Endodermal cell (in vitro differentiated cells): ENCODE measurements at regions not wholly inside any gene's neighbourhood (a gene's known extent, or its start where the extent isn't known, plus 50 kb on each side); places are given as distances from the start of the nearest gene placed in this dataset.

Experiments
- DNase-seq: peaks from one replicate; pipeline ENCODE4 v3.0.0-alpha.2; 2017
- H3K27ac ChIP-seq: 2 replicates; pipeline ENCODE4 v1.5.1; 2013; ENCODE audit warnings: mild to moderate bottlenecking, low read depth, low read length, moderate library complexity
- H3K27me3 ChIP-seq: 2 replicates; pipeline ENCODE4 v1.6.1; 2013; ENCODE audit warnings: mild to moderate bottlenecking, low read length, moderate library complexity; ENCODE audit not compliant: insufficient read depth, control insufficient read depth, poor library complexity, severe bottlenecking
- H3K36me3 ChIP-seq: 2 replicates; pipeline ENCODE4 v1.7.0; 2013; ENCODE audit warnings: mild to moderate bottlenecking, low read length, moderate library complexity; ENCODE audit not compliant: control insufficient read depth, insufficient read depth
- H3K4me1 ChIP-seq: one replicate; pipeline ENCODE4 v1.7.0; 2013; ENCODE audit warnings: low read length; ENCODE audit not compliant: control insufficient read depth, insufficient read depth
- H3K4me3 ChIP-seq: 2 replicates; pipeline ENCODE4 v1.5.1; 2013; ENCODE audit warnings: mild to moderate bottlenecking, low read length, moderate library complexity
- H3K9ac ChIP-seq: 2 replicates; pipeline ENCODE4 v1.6.1; 2013; ENCODE audit warnings: mild to moderate bottlenecking, low read length, moderate library complexity; ENCODE audit not compliant: poor library complexity, severe bottlenecking; ENCODE audit errors: extremely low read depth
- H3K9me3 ChIP-seq: 2 replicates; pipeline ENCODE4 v1.6.1; 2013; ENCODE audit warnings: mild to moderate bottlenecking, low read length, moderate library complexity; ENCODE audit not compliant: control insufficient read depth
- H3K27ac Mint-ChIP-seq: 2 replicates; pipeline ENCODE4 v1.8.0; 2020; ENCODE audit warnings: mixed read lengths
- H3K27me3 Mint-ChIP-seq: 2 replicates; pipeline ENCODE4 v1.8.0; 2021; ENCODE audit warnings: mild to moderate bottlenecking, mixed read lengths; ENCODE audit not compliant: insufficient read depth
- H3K36me3 Mint-ChIP-seq: 2 replicates; pipeline ENCODE4 v1.8.0; 2020; ENCODE audit warnings: low read depth, mixed read lengths
- H3K4me1 Mint-ChIP-seq: 2 replicates; pipeline ENCODE4 v1.8.0; 2020; ENCODE audit warnings: mixed read lengths
- H3K4me3 Mint-ChIP-seq: 2 replicates; pipeline ENCODE4 v1.8.0; 2020; ENCODE audit warnings: mild to moderate bottlenecking, moderate library complexity, mixed read lengths
- H3K9me3 Mint-ChIP-seq: 2 replicates; pipeline ENCODE4 v1.8.0; 2020; ENCODE audit warnings: mild to moderate bottlenecking, mixed read lengths
- WGBS, 2 experiments: methylation state at CpG; one replicate each; pipeline versions ENCODE4 v1.1.5 to v1.1.7; 2013; ENCODE audit warnings: missing lambda C conversion rate in 2 of 2, mixed read lengths in 1 of 2; ENCODE audit not compliant: insufficient coverage in 1 of 2, insufficient read length in 1 of 2; 5-methylcytosine and 5-hydroxymethylcytosine counted together
- TF ChIP-seq, protein P1 (sequence below): fragments of 200-600 bp; sonication (generic); conservative IDR thresholded peaks from 2 replicates; pipeline ENCODE4 v1.5.0; 2021; ENCODE audit warnings: antibody characterized with exemption, mild to moderate bottlenecking

DNA sequence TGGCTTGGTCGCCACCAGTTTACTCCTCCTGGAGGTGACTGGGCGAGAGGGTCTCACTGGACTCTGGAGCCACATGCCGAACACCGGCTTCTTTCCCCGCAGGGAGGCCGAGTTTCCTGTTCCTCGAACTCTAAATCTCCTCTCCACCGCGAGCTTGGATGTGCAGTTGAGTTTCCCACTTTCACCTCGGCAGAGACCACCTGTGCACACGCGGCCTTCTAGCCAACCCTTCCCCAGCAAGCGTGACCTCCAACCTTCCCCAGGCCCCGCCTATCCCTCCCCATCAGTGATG lies 380.1 kb downstream of the IRX2 start:
- H3K36me3 Mint-ChIP-seq, result no peaks in the 10 kb centered on the region
- no peaks in the 10 kb centered on the region for H3K4me1 ChIP-seq
- no peaks in the 10 kb centered on the region for H3K36me3 ChIP-seq
- TF ChIP-seq, protein P1, sequence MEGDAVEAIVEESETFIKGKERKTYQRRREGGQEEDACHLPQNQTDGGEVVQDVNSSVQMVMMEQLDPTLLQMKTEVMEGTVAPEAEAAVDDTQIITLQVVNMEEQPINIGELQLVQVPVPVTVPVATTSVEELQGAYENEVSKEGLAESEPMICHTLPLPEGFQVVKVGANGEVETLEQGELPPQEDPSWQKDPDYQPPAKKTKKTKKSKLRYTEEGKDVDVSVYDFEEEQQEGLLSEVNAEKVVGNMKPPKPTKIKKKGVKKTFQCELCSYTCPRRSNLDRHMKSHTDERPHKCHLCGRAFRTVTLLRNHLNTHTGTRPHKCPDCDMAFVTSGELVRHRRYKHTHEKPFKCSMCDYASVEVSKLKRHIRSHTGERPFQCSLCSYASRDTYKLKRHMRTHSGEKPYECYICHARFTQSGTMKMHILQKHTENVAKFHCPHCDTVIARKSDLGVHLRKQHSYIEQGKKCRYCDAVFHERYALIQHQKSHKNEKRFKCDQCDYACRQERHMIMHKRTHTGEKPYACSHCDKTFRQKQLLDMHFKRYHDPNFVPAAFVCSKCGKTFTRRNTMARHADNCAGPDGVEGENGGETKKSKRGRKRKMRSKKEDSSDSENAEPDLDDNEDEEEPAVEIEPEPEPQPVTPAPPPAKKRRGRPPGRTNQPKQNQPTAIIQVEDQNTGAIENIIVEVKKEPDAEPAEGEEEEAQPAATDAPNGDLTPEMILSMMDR, result no peak
- no peak for DNase-seq
- H3K9ac ChIP-seq, result no peak overlapping the region
- H3K27me3 Mint-ChIP-seq, result no peaks in the 10 kb centered on the region
- H3K4me3 Mint-ChIP-seq, result no peak overlapping the region
- WGBS, 2 experiments, result 93 to 100% methylated on average over 10 to 14 of the region's 14 CpGs
- H3K4me3 ChIP-seq, result no peak overlapping the region
- no peaks in the 10 kb centered on the region for H3K9me3 ChIP-seq
- H3K4me1 Mint-ChIP-seq, result no peaks in the 10 kb centered on the region
- H3K27me3 ChIP-seq, result no peaks in the 10 kb centered on the region
- no peak overlapping the region for H3K27ac Mint-ChIP-seq
- no peak overlapping the region for H3K27ac ChIP-seq
- H3K9me3 Mint-ChIP-seq, result no peaks in the 10 kb centered on the region

DNA sequence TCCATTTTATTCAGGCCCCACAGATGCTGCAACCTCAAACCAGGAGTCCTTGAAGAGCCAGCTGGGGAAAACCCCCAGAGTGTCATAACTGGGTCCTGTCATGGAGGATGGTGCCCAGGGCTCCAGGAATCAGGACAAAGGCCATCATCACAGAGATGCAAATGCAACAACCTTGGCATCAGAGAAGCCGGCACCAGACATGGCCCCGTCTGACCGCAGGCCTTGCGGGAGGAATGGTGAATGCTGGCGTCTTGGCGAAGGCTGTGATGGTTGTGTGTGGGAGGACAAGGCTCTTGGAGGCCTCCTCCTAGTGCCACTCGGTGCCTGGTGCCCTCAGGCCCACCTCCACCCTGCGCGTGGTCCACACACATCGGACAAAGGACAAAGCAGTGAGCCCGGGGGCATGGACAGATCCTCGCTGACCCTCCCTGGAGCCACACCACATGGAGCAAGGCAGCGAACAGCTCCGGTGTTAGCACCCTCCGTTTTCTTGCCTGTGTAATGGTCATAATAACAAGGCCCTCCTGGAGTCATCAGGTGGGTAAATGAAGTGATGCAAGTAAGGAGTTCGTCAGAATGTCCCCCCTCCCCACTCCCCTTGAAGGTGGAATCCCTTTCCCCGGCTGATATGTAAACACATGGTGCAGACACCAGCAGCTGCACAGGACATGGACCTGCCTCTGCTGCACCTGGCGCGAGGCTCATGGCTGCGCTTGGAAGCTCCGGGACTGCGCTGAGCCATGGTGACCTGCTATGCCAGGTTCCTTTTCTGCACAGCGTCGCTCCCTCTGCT lies 380.7 kb downstream of the IRX2 start:
- 93 to 99% methylated on average over 10 to 24 of the region's 24 CpGs for WGBS, 2 experiments
- Histone ChIP-seq H3K9me3 (no peaks in the 10 kb centered on the region), H3K4me3 (no peak overlapping the region), H3K27me3 (no peaks in the 10 kb centered on the region), H3K9ac (no peak overlapping the region), H3K36me3 (no peaks in the 10 kb centered on the region), H3K4me1 (no peaks in the 10 kb centered on the region), H3K27ac (no peak overlapping the region)
- Mint-ChIP-seq H3K9me3 (no peaks in the 10 kb centered on the region), H3K27ac (no peak overlapping the region), H3K4me3 (no peak overlapping the region), H3K27me3 (no peaks in the 10 kb centered on the region), H3K36me3 (no peaks in the 10 kb centered on the region), H3K4me1 (no peaks in the 10 kb centered on the region)
- TF ChIP-seq, protein P1, result no peak
- peak; percentile 26 for DNase-seq

DNA sequence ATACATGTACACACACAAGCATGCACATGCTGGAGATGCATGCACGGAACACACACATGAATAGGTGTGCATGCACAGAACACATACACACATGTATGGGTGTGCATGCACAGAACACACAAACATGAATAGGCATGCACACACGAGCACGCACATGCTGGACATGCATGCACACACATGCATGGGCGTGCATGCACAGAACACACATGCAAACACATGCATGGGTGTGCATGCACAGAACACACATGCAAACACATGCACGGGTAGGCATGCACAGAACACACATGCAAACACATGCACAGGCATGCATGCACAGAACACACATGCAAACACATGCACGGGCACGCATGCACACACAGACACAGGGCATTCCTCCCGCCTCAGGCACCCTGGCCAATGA lies 382.3 kb downstream of the IRX2 start:
- H3K36me3 ChIP-seq, result no peaks in the 10 kb centered on the region
- H3K4me3 ChIP-seq, result no peak overlapping the region
- H3K4me1 ChIP-seq, result no peaks in the 10 kb centered on the region
- Mint-ChIP-seq H3K4me3 (no peak overlapping the region), H3K9me3 (peaks cover 5% of the 10 kb centered on the region), H3K27ac (no peak overlapping the region), H3K4me1 (no peaks in the 10 kb centered on the region), H3K36me3 (no peaks in the 10 kb centered on the region), H3K27me3 (no peaks in the 10 kb centered on the region)
- peaks cover 8% of the 10 kb centered on the region for H3K9me3 ChIP-seq
- H3K27me3 ChIP-seq, result no peaks in the 10 kb centered on the region
- WGBS, 2 experiments, result 89 to 93% methylated on average over 8 of the region's 8 CpGs
- TF ChIP-seq, protein P1, result no peak
- no peak for DNase-seq
- H3K27ac ChIP-seq, result no peak overlapping the region
- no peak overlapping the region for H3K9ac ChIP-seq
